ENCODE measurements at regions not wholly inside any gene's neighbourhood (a gene's known extent, or its start where the extent isn't known, plus 50 kb on each side); places are given as distances from the start of the nearest gene placed in this dataset.

DNA sequence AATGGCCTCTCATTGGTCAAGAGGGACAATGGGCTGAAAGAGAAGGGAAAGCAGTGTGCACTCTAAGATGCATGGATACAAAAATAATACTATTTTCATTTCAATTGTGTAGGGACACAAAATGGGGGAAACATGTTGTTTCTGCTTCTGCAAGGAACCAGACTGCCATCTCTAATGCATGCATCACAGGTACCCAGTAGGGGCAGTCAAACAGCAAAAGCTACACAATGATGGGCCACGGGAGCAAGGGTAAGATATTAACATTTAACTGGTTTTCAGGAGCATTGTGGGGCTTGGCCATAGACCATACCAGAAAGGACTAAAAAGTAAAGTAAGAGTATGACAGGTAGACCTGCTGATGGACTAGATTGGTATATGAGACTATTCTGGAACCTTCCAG lies 535.8 kb downstream of the SPATA31D1 start:
- Histone ChIP-seq H3K79me2 (ENCODE audit: insufficient read depth, low read length) (no peaks in the 10 kb centered on the region), H3K9me3 (replicated peaks in 1 of 2; ENCODE audit: control insufficient read depth in 1 of 2, insufficient read depth in 1 of 2, low read length in 2 of 2) (peaks cover 5 to 8% of the 10 kb centered on the region in 2 donors), H4K20me1 (ENCODE audit: insufficient read depth, low read length) (no peaks in the 10 kb centered on the region), H3K9ac (ENCODE audit: insufficient read depth, low read length, poor library complexity, severe bottlenecking) (no peak overlapping the region), H2AFZ (ENCODE audit: insufficient read depth, low read depth, low read length, poor library complexity, severe bottlenecking) (no peak overlapping the region), H3K4me3 (replicated peaks in 1 of 3; ENCODE audit: low read depth in 2 of 3, low read length in 3 of 3) (no peak overlapping the region), H3K27me3 (ENCODE audit: control insufficient read depth in 2 of 2, insufficient read depth in 2 of 2, low read length in 2 of 2) (no peaks in the 10 kb centered on the region), H3K27ac (ENCODE audit: low read depth in 1 of 2, low read length in 2 of 2) (no peak overlapping the region), H3K36me3 (replicated peaks in 1 of 2; ENCODE audit: control insufficient read depth in 1 of 2, insufficient read depth in 2 of 2, low read length in 2 of 2) (no peaks in the 10 kb centered on the region), H3K4me1 (ENCODE audit: control insufficient read depth in 1 of 2, insufficient read depth in 2 of 2, low read length in 2 of 2) (no peaks in the 10 kb centered on the region), H3K4me2 (replicated peaks; ENCODE audit: extremely low read depth, low read length, poor library complexity, severe bottlenecking) (no peak overlapping the region)
- no CpG with 5 or more reads among the region's 1 CpG for WGBS (ENCODE audit: insufficient coverage)
- TF ChIP-seq CTCF (IDR thresholded peaks at IDR 0.05): no peak
- no peak overlapping the region for H3K27ac Mint-ChIP-seq
- no peaks in the 10 kb centered on the region for H3K36me3 Mint-ChIP-seq
- H3K27me3 Mint-ChIP-seq (ENCODE audit: low read depth in 3 of 3): peaks cover 0 to 2% (median 0%) of the 10 kb centered on the region in 3 donors
- intact Hi-C loops (cut with micrococcal nuclease): no loop called here
- H3K9me3 Mint-ChIP-seq: peaks cover 6 to 22% (median 17%) of the 10 kb centered on the region in 7 donors
- no peak overlapping the region for H3K4me3 Mint-ChIP-seq
- no peaks in the 10 kb centered on the region for H3K4me1 Mint-ChIP-seq
- no peak for DNase-seq

- peaks cover 5 to 21% (median 17%) of the 10 kb centered on the region in 7 donors for H3K9me3 Mint-ChIP-seq
- Histone ChIP-seq H3K4me1 (ENCODE audit: control insufficient read depth in 1 of 2, insufficient read depth in 2 of 2, low read length in 2 of 2) (no peaks in the 10 kb centered on the region), H3K4me2 (replicated peaks; ENCODE audit: extremely low read depth, low read length, poor library complexity, severe bottlenecking) (no peak overlapping the region), H3K79me2 (ENCODE audit: insufficient read depth, low read length) (no peaks in the 10 kb centered on the region), H3K36me3 (replicated peaks in 1 of 2; ENCODE audit: control insufficient read depth in 1 of 2, insufficient read depth in 2 of 2, low read length in 2 of 2) (no peaks in the 10 kb centered on the region), H3K9me3 (replicated peaks in 1 of 2; ENCODE audit: control insufficient read depth in 1 of 2, insufficient read depth in 1 of 2, low read length in 2 of 2) (peaks cover 5 to 8% of the 10 kb centered on the region in 2 donors), H3K4me3 (replicated peaks in 1 of 3; ENCODE audit: low read depth in 2 of 3, low read length in 3 of 3) (no peak overlapping the region), H4K20me1 (ENCODE audit: insufficient read depth, low read length) (no peaks in the 10 kb centered on the region), H3K27me3 (ENCODE audit: control insufficient read depth in 2 of 2, insufficient read depth in 2 of 2, low read length in 2 of 2) (no peaks in the 10 kb centered on the region), H3K27ac (ENCODE audit: low read depth in 1 of 2, low read length in 2 of 2) (no peak overlapping the region), H3K9ac (ENCODE audit: insufficient read depth, low read length, poor library complexity, severe bottlenecking) (no peak overlapping the region), H2AFZ (ENCODE audit: insufficient read depth, low read depth, low read length, poor library complexity, severe bottlenecking) (no peak overlapping the region)
- intact Hi-C loops (cut with micrococcal nuclease): no loop called here
- no peak for DNase-seq
- no peaks in the 10 kb centered on the region for H3K4me1 Mint-ChIP-seq
- H3K4me3 Mint-ChIP-seq: no peak overlapping the region
- peaks cover 0 to 2% (median 0%) of the 10 kb centered on the region in 3 donors for H3K27me3 Mint-ChIP-seq (ENCODE audit: low read depth in 3 of 3)
- WGBS (ENCODE audit: insufficient coverage): no CpG with 5 or more reads among the region's 1 CpG
- no peak for TF ChIP-seq CTCF (IDR thresholded peaks at IDR 0.05)
- H3K36me3 Mint-ChIP-seq: no peaks in the 10 kb centered on the region
- H3K27ac Mint-ChIP-seq: no peak overlapping the region
These were observed 536.4 kb downstream of the RASEF start for GRCh38 chr9:82526577-82526976.

Data from CD14-positive monocyte (primary cell).